Endothelial cell of hepatic sinusoid (primary cell): ENCODE measurements at regions not wholly inside any gene's neighbourhood (a gene's known extent, or its start where the extent isn't known, plus 50 kb on each side); places are given as distances from the start of the nearest gene placed in this dataset.

ENCODE experiments used
- in situ Hi-C: cut with HindIII; loops from 2 replicates; pipeline ENCODE4 v1.10.0; 2017; ENCODE audit warnings: low sequenced_read_pairs

- in situ Hi-C loops, result no loop called here
Observed at GRCh38 chr3:78368636-78369345, 1328.9 kb downstream of the ROBO2 start.

- in situ Hi-C loops, result no loop called here
Observed at GRCh38 chr3:78390221-78390620, 1350.3 kb downstream of the ROBO2 start.

GRCh38 chr3:78398401-78398800, 1358.5 kb downstream of the ROBO2 start:
- in situ Hi-C loops, result no loop called here

GRCh38 chr3:78402720-78403119, 1362.8 kb downstream of the ROBO2 start:
- in situ Hi-C loops, result no loop called here

- in situ Hi-C loops, result no loop called here
Observed at GRCh38 chr3:78405745-78406144, 1362.1 kb downstream of the ROBO1 start.

GRCh38 chr3:78406396-78406795, 1361.4 kb downstream of the ROBO1 start:
- in situ Hi-C loops, result no loop called here

GRCh38 chr3:78410077-78410476, 1357.7 kb downstream of the ROBO1 start:
- in situ Hi-C loops, result no loop called here

- in situ Hi-C loops, result no loop called here
Observed at GRCh38 chr3:78414261-78414660, 1353.5 kb downstream of the ROBO1 start.

- in situ Hi-C loops, result loop anchor here (5.0 kb wide), 1 partner anchor 68 kb away; no protein-coding TSS in a partner anchor
Observed at GRCh38 chr3:78420611-78421010, 1347.2 kb downstream of the ROBO1 start.

- in situ Hi-C loops, result loop anchor here (5.0 kb wide), 1 partner anchor 69 kb away; no protein-coding TSS in a partner anchor
Observed at GRCh38 chr3:78421247-78421966, 1346.4 kb downstream of the ROBO1 start.

GRCh38 chr3:78424656-78425055, 1343.1 kb downstream of the ROBO1 start:
- in situ Hi-C loops, result loop anchor here (5.0 kb wide), 1 partner anchor 72 kb away; no protein-coding TSS in a partner anchor

GRCh38 chr3:78426454-78426853, 1341.3 kb downstream of the ROBO1 start:
- in situ Hi-C loops, result no loop called here

GRCh38 chr3:78427303-78427702, 1340.5 kb downstream of the ROBO1 start:
- in situ Hi-C loops, result no loop called here

GRCh38 chr3:78430741-78431140, 1337.1 kb downstream of the ROBO1 start:
- in situ Hi-C loops, result no loop called here

GRCh38 chr3:78434801-78435200, 1333.0 kb downstream of the ROBO1 start:
- in situ Hi-C loops, result no loop called here

- in situ Hi-C loops, result no loop called here
Observed at GRCh38 chr3:78455166-78455565, 1312.6 kb downstream of the ROBO1 start.

GRCh38 chr3:78455712-78456433, 1311.9 kb downstream of the ROBO1 start:
- in situ Hi-C loops, result no loop called here

- in situ Hi-C loops, result no loop called here
Observed at GRCh38 chr3:78459796-78460195, 1308.0 kb downstream of the ROBO1 start.

- in situ Hi-C loops, result no loop called here
Observed at GRCh38 chr3:78462021-78462420, 1305.8 kb downstream of the ROBO1 start.

GRCh38 chr3:78476076-78476475, 1291.7 kb downstream of the ROBO1 start:
- in situ Hi-C loops, result no loop called here

- in situ Hi-C loops, result no loop called here
Observed at GRCh38 chr3:78481050-78481449, 1286.7 kb downstream of the ROBO1 start.

GRCh38 chr3:78483090-78483489, 1284.7 kb downstream of the ROBO1 start:
- in situ Hi-C loops, result no loop called here
